ENCODE measurements at regions not wholly inside any gene's neighbourhood (a gene's known extent, or its start where the extent isn't known, plus 50 kb on each side); places are given as distances from the start of the nearest gene placed in this dataset.

DNA sequence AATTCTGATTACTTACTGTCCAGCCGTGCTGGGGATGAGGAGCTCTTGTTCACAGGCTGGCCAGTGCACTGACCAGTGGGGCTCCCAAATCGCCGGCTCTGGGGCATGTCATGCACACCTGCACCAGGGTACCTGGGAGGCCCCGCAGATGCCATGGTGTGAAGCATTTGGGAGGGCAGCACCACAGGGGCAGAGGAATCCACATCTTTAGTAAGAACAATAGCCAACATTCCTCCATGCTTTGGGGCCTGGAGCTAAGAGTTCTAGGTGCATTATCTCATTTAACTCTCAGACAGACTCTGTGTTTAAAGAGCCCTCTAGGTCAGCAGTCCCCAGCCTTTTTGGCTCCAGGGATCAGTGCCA is 104.2 kb downstream of the ACKR3 start:
- peak; percentile 27 for DNase-seq

GRCh38 chr2:236674238-236674637 is 104.6 kb downstream of the ACKR3 start:
- peak; percentile 32 for DNase-seq

- DNase-seq: peak; percentile 31
These were observed 105.0 kb downstream of the ACKR3 start for GRCh38 chr2:236674646-236675045.

DNA sequence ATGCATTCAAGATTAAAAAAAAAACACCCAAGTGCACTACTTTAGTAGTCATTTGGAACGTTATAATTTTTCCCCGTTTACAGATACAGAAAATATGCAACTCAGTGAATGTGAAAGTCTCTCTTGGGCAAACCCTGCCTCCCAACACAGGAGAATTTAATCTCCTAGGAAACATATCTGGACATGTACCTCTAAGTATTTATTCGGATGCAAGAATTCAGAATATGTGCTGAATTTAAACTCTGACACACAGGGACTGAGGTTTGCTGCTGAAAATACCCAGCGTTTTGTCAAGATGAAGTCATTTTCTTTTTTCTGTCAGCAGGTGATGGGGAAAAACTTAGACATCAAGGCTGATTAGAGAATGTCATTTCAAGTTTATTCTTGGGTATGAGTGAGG is 105.4 kb downstream of the ACKR3 start:
- no peak for DNase-seq

- no peak for DNase-seq
These were observed 105.9 kb downstream of the ACKR3 start for GRCh38 chr2:236675526-236675925.

DNA sequence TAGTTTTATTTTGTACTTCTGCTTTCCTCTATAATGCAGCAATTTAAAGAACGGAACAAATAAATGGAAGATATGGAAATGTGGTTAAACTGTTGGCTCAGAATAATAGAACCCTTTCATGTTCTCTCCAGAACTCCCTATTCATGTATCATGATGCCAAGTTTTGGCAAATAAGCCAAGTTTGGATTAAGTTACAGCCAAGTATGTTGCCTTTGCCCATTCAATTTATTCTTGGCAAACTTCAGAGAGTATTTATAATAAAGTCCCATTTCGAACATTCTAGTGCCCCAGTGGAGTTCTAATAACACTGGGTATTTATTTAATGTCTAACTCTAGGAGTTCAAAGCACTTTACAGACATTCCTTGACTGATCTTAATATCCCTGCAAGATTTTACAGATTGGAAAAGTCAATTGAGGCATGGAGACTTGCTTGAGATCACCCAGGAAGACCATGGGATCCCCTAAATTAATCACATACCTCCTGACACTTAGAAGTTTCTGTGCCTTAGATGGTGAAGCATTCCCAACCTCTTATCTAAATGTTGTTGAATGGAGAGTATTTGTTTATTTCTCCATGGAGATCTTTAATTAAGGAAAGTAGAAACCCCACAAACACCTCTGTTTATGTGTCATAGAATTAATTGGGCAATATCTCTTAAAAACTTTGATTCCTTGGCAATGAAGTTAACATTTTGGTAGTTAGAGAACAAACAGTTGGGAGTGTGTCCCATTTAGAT is 106.7 kb downstream of the ACKR3 start:
- no peak for DNase-seq

DNA sequence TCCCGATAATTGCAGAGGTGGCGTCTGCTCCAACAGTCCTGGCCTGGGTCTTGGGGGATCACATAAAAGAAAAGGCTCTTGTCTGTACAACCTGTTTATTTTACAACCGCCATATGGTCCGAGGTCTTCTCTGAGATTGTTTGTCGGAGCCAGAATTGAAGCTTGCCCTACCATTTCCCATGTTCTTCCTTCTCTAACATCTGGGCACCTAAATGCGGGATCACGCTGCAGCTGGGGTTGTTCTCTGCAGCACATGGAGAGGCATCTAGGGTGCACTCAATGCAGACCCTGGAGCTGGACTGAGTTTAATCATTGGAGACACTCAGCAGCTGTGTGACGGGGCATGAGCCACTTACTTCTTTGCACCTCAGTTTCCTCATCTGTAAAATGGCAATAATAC is 107.7 kb downstream of the ACKR3 start:
- peak; percentile 25 for DNase-seq

GRCh38 chr2:236678307-236678975 is 108.8 kb downstream of the ACKR3 start:
- peak; percentile 38 for DNase-seq

GRCh38 chr2:236679884-236680860 is 110.5 kb downstream of the ACKR3 start:
- DNase-seq: no peak

DNA sequence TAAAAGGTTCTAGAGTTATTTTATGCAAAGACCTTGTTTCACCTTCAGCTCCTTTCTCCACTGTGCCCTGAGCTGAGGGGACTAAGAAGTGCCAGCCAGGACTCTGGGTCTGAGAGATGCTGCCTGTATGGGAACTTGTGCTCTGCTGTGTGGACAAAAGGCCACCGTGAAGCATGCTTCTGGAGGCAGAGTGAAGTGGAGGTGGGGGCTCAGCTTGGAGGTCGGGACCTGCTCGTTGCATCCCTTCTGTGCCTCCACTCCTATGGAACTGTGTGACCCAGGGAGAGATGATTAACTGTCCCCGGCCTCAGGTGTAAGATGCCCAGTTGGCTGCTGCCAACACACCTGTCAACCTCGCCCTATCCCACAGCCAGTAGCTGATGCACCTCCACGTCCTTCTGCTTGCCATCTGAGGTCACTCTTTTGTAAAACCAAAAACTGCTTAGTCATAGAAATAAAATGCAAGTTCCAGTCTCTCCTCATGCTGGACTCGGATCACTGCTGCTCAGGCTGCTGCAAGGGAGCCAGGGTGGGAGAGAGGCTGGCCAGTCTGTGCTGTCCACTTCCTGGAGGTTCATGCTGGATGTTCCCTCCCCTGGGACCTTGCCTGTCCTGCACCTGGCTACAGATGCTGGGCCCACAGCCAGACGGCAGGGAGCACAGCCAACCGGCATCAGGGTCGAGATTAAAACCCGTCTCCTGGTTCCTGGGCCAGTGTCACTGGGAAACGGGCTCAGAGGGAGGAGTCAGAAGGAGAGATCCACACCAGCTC is 113.2 kb downstream of the ACKR3 start:
- DNase-seq: no peak

GRCh38 chr2:236684504-236685256 is 115.1 kb downstream of the ACKR3 start:
- DNase-seq: no peak

- DNase-seq: no peak
These were observed 115.7 kb downstream of the ACKR3 start for GRCh38 chr2:236685361-236685760.

GRCh38 chr2:236685979-236686520 is 116.4 kb downstream of the ACKR3 start:
- DNase-seq: no peak

DNA sequence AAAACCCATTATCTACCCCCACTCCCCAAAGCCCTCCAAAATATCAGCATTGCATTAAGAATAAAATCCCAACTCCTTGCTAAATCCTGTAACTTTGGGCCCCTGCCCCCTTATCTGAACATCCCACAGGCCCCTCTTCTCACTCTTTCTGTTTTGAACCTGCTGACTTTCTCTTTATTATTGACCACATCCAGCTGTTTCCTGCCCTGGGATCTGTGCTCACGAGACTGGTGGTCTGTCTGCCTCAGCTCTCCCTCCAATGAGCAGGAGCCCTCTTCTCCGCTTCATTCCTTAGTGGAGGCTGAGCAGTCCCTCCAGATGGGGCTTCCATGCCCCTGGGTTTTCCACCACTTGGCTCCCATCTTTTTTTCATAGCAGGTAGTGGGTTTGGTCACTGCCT is 116.9 kb downstream of the ACKR3 start:
- DNase-seq: no peak

DNA sequence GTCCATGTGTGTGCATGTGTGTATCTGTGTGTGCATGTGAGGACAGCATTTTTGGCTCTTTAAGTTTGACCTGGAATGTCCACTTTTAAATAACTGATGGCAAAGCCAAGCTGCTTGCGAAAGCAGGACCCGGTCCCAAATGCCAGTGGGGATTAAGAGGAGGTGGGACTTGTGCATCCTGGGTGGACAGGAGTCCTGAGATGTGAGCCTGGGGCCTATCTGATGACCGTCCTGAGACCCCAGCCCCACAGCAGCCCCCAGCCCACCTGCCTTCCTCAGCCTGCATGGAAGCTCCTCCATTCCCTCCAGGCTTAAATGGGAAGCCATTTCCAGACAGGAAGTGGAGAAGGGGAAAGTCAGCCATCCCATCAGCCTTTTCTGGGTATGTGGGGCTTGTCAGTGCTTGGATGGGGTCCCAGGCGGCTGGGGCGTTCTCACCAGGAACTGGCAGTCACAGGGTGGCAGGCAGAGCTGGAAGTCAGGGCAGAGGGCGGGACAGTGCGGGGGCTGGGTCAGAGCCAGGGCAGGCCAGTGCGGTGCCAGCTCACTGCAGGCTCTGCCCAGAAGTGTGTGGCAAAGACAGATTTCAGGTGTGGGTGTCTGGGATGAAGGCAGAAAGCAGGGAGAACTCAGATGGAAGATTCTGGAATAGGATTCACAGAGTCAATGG is 117.8 kb downstream of the ACKR3 start:
- DNase-seq: no peak

- DNase-seq: no peak
These were observed 118.5 kb downstream of the ACKR3 start for GRCh38 chr2:236688157-236688556.

GRCh38 chr2:236688563-236689392 is 119.2 kb downstream of the ACKR3 start:
- no peak for DNase-seq

DNA sequence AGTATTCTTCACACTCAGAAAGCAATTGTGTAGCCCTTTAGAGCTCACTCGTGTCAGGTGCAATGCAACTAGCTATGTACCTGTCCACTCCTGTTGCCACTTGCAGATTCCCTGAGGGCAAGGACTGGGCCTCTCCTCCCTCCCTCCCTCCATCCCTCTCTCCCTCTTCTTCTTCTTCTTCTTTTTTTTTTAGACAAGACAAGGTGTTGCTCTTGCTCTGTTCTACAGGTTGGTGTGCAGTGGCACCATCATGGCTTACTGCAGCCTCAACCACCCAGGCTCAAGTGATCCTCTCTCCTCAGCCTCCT is 119.7 kb downstream of the ACKR3 start:
- DNase-seq: no peak

GRCh38 chr2:236689981-236690380 is 120.4 kb downstream of the ACKR3 start:
- DNase-seq: no peak

DNA sequence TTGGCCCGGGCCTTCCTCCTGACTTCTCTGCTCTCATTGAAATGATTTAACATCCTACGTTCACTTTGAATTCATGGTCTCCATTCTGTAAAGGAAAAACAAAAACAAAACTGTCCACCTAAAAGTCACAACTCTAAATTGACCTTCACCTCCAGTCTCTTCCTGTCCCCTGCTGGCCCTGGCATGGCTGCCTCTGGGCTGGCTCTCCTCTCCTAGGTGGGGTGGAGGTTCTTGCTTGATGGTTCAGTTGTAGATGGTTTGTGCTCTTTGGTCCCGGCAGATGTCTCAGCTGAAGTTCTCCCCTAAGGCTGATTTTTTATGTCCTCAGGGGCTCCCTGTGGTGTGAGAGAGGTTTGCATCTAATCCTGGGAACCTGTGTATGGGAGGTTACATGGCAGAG is 121.1 kb downstream of the ACKR3 start:
- DNase-seq: no peak
